ENCODE measurements at regions not wholly inside any gene's neighbourhood (a gene's known extent, or its start where the extent isn't known, plus 50 kb on each side); places are given as distances from the start of the nearest gene placed in this dataset.

DNA sequence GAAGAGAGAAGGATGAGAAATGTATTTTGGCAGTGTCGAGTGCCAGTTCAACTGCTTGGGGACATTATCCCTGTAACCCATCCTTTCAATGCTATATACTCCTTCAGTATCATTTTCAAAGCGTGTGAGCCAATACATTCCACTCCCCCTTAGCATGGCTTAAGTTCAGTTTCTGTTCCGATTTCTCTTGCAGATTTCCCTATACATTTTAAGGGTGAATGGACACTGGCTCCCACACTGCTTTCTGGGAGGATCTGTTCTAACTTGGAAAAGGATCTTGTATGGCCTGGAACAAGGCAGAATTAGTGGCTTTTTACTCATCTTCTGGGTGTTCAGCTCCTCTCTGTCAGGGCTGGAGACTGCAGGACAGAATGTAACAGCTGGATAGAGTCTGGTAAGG, 333.8 kb downstream of the HAPSTR1 start:
- DNase-seq: no peak

DNA sequence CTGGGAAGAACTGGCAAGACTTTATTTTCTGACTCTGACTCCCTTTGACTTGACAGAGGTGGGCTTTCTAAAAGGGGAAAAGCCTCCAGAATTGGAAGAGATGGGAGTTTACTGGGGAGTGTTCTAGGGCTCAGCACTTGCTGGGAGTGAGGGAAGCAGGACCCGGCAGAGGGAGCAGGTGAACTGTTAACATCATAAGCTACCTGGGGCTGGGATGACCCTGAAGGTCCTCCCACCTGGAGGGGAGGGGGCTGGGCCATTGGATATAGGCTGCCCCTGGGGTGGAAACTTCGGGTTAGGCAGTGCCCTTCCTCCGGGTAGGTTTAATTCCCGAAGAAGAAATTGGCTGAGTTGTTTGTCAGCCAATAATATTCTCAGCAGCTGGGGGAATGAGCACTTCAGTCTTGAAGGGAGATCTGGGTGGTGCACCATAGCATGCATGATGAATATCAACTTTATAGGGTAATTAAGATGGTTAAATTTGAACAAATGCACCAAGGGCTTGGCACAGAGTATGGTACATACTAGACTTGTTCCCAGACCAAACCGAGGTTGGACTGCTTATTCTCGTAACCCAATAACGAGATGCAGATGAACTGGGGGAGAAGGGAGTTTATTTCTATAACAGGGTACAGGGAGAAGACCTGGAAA, 337.0 kb downstream of the HAPSTR1 start:
- DNase-seq: no peak

DNA sequence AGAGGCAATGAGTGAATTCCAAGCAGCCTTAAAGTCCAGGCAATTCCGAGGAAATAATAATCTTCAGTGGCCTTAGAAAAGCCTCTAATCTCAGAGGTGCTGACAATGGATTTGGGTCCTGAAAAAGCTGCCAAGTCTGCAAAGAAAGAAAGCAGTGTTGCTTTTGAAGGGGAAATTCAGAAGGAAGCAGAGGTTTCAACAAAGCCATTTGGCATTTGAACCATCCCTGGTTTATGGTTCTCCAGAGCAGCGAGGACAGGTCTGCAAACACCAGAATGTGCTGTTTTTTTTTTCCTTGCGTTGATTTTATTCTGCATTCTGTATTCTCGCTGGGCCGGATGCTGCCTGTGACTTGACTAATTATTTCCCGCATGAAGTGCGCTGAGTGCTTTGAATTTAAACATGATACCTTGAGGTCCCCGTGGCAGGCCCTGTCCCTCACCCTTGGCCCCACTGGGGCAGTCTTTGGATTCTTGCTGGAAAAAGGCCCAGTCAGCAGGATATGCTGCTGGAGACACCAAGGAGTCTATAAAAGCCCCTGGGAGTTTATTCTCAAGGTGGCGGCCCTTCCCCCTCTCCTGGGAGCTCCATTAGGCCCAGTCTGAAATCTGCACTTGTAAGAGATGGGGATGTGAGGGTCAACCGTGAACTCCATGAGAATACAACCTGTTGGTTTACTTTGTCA, 338.3 kb downstream of the HAPSTR1 start:
- no peak for DNase-seq

DNA sequence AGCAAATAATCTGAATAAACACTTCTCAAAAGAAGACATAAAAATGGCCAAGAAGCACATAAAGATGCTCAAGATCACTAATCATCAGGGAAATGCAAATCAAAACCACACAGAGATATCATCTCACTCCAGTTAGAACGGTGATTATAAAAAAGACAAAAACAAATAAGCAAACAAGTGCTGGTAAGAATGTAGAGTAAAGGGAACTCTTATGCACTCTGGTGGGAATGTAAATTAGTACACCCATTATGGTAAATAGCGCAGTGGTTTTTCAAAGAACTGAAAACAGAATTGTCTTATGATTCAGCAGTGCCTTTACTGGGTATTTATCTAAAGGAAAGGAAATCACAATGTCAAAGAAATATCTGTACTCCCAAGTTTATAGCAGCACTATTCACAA, 343.2 kb downstream of the HAPSTR1 start:
- no peak for DNase-seq

DNA sequence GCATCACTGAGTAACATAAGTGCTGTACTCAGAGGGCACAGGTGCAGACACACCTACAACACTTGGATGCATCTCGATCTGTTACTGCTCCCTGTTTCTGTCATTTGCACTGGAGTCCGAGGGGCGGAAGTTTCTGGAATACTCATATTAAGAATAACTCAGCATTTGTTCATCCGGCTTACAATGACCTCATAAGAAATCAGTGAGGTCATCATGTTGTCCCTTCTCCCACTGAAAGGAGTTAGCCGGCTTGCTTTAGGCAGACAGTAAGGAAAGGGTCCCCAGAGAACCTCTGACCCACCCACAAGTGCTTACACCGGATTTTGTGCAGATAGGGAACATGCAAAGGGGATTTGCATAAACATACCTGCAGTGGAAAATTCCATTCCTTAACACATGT, 344.7 kb downstream of the HAPSTR1 start:
- DNase-seq: no peak

DNA sequence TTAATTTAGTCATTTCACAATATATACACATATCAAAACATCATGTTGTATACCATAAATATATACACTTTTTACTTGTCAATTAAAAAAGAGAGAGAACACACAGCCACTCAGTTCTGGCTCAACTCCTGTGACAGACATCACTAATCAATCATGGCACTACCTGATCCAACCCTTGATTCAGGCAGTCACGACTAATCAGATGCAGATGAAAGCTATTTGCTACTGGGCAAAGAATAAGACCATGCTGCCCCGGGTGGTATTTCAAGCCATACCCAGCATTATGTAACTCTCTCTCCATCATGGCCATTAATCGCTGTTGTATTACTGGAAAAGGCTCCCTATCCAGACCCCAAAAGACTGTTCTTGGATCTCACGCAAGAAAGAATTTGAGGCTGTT, 345.7 kb downstream of the HAPSTR1 start:
- no peak for DNase-seq

DNA sequence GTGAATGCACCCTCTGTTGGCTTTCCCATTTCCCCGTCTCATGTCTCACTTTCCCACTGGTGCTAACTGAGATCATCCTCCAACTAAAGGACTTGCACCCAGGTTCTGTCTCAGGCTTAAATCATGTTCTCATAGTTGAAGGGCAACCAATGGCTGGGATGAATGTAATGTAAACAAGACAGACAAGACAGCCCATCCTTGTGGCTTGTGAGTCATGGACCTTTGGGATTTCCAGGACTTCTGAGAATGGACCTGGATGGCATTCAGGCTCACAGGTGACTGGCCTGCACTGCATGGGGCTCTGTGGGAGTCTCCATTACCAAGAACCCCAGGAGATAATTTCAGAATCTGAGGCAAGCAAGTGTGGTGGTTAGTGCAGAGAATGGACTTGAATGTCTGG, 347.5 kb downstream of the HAPSTR1 start:
- no peak for DNase-seq

DNA sequence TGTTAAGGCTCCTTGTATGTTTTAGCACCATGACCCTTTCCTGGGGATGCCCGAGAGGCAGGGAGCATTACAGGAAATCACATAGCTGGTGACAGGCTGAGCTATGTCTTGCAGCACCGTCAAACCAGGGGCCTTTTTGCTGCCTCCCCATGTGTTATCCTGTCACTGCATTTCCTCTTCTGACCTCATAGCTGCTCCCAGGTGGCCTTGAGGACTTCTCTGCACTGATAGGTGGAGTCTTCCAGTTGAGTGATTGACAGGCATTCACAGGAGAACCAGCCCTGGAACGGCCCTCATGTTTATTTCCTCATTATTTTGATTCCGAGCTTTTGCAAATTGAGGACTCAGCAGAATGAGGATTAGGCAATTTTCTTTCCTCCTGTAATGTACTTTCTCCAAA, 349.6 kb downstream of the HAPSTR1 start:
- no peak for DNase-seq

DNA sequence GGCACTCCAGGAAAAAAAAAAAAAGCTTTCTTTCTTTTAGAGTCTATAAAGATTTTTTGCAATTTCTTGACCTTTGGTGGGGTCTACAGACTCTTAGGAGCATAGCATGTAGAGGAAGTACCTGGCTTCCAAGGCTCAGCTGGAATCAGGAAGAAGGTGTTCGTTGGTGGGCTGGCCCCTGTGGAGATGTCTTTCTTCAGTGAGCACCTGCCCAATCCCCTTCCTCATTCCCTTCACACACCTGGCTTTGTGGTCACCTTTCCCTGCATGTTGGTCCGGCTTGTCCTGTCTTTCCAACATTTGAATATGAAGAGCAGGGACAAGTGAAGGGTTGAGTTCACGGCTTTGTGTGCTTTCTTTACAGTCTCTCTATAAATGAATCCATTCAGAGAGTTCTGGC, 352.4 kb downstream of the HAPSTR1 start:
- DNase-seq: no peak

DNA sequence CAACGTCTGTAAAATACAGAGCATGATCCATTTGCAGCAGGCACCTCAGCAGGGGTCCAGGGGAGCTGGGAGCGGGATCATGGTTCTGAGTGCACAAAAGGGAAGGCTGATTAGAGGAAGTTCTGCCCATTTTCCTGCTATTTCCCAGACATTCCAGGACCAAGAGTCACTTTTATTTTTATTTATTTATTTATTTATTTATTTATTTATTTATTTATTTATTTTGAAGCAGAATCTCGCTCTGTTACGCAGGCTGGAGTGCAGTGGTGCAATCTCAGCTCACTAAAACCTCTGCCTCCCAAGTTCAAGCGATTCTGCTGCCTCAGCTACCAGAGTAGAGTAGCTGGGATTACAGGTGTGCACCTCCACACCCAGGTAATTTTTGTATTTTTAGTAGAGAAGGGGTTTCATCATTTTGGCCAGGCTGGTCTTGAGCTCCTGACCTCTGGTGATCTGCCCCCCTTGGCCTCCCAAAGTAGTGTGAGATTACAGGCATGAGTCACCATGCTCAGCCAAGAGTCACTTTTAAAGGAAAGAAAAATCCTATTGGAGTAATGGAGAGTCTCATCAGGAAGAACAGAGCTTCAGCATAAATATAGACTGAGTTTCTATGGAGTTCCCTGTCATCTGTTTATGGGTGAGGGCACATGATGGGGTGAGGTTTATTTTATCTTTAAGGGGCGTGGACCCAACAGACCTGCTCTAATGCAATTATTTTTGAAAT, 355.2 kb downstream of the HAPSTR1 start:
- DNase-seq: no peak

DNA sequence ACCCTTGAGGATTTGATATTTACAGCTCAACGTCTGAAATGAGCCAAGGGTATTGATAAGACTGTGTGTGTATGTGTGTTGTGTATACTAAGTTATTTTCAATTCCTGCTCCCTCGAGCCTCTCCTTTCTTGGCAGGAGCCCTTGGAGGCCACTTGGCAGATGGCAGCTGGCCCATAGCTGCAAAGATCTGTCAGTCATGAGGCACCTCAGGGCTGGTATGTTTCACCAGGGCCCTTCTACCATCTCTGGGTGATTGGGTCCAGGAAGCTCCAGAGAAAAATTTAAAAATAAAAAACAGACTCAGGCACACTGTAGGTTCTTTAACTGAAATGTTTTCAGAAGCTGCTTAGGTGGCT, 355.7 kb downstream of the HAPSTR1 start:
- no peak for DNase-seq

DNA sequence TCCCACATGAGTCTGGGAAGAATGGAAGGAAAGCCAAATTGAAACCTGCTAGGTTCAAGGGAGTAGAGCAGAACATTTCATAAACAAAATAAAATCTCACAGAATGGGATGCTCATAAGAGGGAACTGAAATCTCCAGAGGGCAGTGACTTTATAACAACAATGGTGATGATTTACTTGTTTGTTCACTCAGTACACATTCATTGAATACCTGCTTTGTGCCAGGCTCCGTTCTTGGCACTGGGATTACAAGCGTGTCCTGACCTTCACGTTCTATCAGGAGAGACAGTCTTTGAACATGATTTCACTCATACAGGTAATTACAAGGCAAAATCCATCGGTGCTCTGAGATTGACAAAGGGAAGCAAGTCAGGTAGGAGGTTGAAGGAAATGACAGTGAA, 356.3 kb downstream of the HAPSTR1 start:
- DNase-seq: no peak

DNA sequence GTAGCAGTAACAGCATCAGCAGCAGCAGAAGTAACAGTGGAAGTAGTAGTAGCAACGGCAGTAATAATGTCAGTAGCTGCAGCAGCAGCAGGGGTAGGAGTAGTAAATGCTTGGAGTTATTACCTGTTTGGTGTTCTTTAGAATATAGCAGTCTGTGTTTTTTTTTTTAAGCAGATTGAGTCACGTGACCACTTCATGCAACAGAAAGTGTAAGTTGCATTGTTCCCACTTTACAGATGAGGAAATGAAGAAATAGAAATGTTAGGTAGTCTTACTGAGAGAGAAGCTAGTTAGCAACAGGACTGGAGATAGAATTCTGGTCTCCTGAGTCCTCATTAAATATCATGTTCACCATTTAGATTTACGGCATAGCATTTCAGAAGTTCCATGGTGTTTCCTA, 358.2 kb downstream of the HAPSTR1 start:
- no peak for DNase-seq

DNA sequence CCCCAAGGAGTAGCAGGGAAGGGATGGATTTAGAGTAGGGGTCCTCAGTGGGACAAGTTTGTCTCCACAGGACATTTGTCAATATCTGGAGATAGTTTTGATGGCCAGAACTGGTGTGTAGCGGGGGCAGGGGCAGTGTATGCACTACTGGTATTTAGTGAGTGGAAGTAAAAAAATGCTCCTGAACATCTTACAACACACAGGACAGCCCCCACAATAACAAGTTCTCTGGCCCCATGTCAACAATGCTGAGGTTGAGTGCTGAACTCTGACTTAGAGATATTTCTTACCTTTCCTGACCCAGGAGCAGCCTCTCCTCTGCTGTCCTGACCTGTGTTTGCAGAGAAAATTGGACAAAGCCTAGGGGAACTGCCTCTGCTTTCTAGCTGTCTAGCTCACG, 365.8 kb downstream of the HAPSTR1 start:
- no peak for DNase-seq

DNA sequence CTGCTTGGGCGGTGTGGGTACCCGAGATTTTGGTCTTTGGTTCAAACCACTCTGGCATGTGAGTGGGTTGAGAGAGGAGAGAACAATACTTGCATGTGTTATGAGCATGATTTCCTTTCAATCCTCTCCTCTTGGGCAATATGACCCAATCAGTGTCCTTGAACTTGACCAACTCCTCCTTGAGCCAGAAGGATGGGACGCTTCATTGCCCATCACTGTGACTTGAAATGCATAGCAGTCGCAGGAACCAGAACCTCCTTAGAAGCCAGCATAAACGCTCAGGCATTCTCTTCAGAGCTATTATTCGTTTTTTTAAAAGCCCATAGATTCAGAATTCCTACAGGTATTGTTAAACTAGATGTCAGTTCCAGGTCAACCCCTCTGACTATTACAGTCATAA, 367.4 kb downstream of the HAPSTR1 start:
- DNase-seq: no peak

DNA sequence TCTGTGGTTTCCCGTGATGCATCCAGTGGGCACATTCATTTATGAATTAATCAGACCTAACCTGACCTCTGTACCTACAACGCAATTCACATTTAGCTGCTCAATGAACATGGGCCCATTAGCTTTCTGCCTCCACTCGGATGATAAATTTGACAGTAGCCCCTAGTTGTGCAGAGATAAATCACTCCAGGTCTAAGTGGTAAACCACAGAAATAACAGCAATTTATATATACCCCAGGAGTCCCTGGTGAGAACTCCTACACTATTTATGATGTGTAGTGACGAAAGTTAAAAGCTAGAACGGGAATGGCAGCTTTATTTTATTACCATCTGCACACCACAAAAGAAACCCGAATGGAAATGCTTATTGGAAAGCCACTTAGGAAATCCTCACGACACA, 371.5 kb downstream of the HAPSTR1 start:
- DNase-seq: no peak

DNA sequence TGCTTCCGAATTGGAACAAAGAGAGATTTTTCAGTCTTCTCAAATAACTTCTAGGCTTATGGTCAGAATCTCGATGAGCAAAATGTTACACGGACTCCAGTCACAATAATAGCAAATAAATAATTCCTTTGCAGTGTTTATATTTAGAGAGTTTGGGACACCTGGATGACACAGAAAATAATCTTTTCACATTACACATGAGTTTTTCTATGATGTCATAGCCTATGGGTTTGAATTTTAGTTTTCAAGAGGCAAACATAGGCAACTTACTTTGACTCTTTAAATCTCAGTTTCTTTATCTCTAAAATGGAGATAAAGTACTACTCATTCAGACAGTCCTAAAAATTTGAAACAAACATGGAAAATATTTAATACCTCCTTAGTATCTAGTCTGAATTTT, 372.0 kb downstream of the HAPSTR1 start:
- DNase-seq: no peak

DNA sequence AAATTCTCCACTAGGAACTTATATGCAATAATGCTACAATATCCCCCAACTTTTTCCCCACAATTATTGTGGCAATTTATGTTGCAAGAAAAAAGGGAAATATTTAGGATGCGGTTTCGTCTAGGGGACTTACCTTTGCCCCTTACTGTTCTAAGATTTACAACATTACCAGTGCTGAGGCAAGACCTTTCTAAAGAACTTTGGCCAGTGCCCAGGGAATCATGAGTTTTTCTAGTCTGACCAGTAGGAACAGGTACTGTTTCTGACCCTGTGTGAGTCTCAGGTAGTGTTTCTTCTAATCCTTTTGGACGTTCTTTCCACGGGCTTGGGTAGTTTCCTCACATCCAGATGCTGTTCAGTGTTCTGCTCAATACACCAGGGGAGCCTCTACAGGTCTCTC, 373.7 kb downstream of the HAPSTR1 start:
- no peak for DNase-seq

DNA sequence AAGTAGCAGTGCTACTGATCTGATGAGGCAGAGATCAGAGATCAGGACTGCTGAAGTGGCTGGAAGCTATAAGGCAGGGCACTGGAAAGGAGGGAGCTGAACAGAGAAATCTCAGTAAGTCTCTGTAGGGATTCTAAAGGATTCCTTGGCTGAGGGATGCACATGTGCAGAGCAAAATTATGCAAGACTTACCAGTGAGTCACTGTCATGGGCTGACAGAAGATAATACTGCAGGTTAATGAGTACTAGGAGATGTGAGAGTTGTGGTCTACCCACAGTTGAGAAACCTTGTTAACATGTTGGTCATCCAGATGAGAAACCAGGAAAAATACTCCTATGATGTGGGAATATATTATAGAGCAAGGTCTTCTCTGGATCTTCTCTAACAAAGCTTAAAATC, 378.1 kb downstream of the HAPSTR1 start:
- DNase-seq: no peak

DNA sequence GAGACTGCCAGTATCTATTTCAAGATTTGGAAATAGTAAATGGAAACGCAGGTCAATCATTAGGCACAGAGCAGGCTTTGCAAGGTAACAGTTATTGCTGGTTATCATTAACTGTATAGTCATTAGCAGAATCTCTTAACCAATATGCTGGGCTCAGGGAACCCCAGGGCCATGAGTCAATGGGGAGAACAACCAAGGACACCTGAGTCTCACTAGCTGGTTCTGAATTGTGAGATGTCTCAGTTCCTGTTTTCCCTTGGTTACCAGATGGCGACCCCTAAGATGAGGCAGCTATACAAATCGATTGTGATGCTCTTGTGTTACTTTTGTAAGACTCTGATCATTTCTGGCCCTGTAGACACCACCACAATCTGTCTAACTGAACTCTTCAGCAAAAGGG, 385.3 kb downstream of the HAPSTR1 start:
- no peak for DNase-seq

DNA sequence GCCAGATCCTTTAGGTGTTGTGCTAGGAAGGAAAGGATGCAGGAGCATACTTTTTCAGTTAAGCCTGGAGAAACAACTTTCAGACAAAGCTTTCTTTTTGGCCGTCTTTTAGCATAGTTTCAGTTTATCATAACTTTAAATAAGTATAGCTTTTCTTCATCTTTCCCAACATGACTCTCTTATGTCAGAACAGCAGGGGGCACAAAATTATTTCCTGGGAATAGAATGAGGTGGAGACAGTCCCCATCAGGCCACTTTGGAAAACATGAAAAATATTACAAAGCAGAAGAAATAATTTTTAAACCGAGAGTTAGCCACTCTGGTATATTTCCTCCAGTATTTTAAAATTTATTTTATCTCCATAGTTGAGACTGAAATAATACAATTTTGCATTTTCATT, 387.6 kb downstream of the HAPSTR1 start:
- DNase-seq: no peak

DNA sequence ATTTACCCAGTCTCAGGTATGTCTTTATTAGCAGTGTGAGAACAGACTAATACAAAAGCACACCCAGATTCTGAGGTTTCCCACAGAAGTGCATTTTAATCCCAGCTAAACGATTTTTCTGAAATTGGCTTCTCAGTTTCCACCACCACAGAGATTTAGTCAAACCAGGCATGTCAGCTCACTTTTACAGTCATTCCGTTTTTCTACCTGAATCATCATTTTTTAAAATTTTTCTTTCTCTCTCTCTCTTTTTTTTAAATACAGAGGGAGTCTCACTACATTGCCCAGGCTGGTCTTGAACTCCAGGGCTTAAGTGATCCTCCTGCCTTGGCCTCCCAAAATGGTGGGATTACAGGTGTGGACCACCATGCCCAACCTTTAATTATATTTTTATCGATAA, 389.1 kb downstream of the HAPSTR1 start:
- no peak for DNase-seq

DNA sequence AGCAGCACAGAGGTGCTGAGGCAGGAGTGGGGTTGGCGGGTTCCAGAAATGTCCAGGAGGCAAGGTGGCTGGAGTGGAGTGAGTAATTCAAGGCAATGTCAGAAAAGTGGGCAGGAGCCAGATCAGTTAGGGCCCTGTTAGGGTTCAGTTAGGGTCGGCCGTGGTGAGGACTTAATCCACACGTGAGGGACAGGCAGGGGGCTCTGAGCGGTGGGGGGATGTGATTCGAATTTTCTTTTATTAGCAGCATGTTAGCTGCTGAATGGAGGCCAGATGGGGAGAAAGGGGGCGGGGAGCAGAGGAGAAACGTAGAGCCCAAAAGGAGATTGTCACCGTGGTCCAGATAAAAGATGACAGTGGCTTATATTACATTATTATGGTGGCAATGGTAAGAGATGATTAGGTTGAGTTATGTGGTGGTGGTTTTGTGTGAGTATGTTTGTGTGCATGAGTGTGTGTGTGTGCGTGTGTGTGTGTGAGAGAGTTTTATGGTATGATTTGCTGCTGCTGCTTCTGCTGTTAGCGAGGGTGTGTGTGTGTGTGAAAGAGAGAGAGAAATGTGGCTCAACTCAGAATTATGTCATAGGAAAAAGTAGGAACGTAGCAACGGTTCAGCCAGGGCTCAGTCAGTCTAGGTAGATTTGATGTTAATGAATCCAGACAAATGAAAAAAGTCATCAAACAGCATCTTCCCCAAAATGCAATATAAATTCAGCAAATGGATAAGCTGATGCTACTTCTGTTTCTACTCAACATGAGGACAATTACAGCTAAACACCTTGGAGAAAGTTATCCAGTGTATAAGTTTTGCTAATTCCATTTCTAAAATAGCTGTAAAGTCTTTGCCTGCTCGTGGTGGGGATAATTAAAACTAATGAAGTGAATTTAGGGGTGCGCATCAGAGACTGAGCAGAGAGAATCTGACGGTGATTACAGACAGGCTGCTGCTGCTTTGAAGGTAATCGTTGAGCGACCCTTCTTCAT, 390.6 kb downstream of the HAPSTR1 start:
- no peak for DNase-seq

All from midbrain (tissue), 1 donor.